ENCODE measurements at regions not wholly inside any gene's neighbourhood (a gene's known extent, or its start where the extent isn't known, plus 50 kb on each side); places are given as distances from the start of the nearest gene placed in this dataset.
"Not testable (repeated sequence)": the region's sequence is repeated elsewhere in the genome, so short reads cannot be mapped to it uniquely, and the experiment has no call there.

DNA sequence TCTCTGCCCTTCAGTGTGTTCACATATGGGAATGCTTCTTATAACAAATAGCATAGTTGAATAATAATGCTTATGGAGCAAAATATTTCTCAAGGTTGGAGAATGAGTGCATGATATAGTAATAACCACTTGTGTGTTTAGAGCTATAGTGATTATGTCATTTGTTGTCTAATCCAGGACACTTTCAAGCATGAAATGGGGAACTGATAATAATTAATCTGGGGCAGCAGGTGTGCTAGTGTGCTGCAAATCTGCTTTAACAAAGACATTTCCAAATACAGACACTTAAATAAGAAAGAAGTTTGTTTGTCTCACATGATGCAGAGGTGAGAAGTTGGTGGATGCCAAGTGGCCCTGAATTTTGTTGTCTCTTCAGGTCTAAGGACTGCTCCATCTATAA is 579.3 kb upstream of the GRM7 start:
- DNase-seq: peak; percentile 9

DNA sequence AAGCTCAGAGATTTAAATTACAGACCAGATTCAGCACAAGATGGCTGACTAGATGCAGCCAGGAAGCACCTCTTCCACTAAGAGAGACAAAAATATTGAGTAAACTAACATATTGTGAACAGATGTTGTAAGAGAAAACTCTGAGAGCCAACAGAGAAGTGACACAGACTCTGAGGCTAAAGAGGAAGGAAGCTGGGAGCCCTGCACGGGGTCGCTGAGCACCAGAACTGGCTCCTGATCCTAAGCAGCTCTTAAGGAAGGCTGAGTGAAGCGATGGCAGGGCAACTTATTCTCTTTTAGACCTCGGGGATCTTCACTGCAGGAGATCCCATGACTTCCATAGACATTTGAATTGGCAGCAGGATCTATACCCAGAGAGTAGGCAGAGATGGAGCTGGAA is 578.0 kb upstream of the GRM7 start:
- no peak for DNase-seq

DNA sequence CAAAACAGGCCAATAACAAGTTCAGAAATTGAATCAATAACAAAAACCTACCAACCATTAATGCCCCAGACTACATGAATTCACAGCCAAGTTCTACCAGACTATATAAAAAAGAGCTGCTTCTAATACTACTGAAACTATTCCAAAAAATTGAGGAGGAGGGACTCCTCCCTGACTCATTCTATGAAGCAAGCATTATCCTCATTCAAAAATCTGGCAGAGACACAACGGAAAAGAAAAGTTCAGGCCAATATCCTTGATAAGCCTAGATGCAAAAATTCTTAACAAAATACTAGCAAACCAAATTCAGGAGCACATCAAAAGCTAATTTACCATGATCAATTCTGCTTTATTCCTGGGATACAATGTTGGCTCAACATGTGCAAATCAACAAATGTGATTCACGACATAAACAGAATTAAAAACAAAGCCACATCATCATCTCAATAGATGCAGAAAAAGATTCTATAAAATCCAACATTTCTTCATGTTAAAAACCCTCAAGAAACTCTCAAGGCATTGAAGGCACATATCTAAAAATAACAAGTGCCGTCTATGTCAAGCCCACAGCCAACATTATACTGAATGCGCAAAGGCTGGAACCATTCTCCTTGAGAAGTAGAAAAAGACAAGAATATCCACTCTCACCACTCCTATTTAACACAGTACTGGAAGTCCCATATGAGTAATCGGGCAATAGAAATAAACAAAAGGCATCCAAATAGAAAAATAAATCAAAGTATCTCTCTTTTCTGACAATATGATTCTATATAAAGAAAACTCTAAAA is 573.6 kb upstream of the GRM7 start:
- no peak for DNase-seq

DNA sequence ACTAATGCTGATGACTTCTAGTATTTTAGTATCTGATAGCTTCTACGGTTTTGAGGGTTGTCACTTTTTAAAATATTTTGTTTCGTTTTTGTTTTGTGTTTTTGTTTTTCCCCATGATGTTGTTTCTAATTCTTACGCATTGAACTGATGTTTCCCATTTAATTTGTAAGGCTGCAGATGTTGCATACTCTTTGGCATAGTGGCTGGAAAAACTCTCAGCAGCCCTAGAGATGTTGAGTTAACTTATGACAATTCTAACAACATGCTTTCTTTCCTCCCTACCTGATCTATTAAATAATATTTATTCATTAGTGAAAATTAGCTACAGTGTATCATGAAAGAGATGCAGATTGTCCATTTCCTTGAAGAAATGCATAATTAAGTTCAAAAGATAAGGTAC is 559.3 kb upstream of the GRM7 start:
- no peak for DNase-seq

DNA sequence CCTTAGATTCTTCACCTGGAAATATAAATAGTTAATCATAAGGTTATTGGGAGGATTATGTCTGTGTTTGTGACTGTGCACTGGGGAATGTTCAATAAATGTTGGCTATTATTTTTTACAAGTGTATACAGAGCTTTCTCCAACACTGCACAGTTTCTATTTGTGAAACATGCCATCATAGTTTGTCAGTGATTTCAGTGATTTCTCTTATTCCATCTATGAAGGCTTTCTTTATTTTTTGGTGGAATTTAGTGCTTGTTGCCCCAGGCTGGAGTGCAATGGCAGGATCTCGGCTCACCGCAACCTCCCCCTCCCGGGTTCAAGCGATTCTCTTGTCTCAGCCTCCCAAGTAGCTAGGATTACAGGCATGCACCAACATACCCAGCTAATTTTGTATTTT is 545.0 kb upstream of the GRM7 start:
- no peak for DNase-seq

DNA sequence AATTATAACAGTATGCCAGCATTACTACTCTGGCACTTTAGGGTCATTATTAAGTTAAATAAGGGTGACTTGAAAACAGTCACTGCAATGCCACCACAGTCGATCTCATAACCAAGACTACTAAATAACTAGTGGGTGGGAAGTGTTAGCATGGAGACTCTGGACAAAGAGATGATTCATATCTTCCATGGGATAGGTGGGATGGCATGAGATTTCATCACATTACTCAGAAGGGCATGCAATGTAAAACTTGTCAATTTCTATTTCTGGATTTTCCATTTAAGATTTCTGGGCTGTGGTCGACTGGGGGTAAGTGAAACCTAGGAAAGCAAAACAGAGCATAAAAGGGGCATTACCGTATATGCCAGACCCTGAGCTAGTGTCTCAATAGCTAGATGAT is 538.9 kb upstream of the GRM7 start:
- no peak for DNase-seq

DNA sequence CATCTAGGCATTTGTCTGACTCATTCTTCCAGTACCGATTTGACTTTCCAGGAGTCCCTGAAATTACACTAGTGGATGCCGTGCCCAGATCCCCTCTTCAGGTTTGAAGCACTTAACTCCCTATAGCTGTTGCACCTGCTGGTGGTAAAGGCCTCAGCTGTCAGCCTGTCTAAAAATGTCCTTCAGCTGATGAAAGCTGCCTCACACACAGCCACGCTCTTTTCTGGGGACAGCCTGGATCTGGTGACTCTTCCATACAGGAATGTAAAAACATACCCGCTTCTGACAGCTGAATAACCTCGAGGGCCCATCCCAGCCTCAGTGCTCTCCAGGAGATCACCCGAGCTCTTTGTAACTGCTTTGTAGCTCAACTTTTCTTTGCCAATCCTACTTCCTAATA is 534.1 kb upstream of the GRM7 start:
- DNase-seq: no peak

DNA sequence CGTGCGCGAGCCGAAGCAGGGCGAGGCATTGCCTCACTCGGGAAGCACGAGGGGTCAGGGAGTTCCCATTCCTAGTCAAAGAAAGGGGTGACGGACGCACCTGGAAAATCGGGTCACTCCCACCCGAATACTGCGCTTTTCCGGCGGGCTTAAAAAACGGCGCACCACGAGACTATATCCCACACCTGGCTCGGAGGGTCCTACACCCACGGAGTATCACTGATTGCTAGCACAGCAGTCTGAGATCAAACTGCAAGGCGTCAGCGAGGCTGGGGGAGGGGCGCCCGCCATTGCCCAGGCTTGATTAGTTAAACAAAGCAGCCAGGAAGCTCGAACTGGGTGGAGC is 520.0 kb upstream of the GRM7 start:
- not testable (repeated sequence) for DNase-seq

DNA sequence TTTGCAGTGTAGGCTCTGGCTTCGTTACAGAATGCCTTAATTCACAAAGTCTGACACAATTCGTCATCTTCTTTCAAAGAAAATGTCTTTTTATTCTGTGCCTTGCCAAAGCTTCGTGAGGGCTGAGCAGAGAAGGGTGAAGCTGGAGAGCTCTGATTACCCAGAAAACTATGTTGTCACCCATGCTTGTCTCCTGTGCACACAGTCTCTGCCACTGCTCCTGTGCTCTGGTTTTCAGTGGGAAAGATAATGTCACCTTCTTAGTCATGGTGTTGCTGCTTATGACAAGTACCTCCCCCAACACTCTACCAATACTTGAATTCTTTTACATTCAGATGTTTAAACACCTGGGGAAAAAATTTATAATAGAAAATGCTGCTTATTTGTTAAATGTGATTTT is 509.2 kb upstream of the GRM7 start:
- no peak for DNase-seq

DNA sequence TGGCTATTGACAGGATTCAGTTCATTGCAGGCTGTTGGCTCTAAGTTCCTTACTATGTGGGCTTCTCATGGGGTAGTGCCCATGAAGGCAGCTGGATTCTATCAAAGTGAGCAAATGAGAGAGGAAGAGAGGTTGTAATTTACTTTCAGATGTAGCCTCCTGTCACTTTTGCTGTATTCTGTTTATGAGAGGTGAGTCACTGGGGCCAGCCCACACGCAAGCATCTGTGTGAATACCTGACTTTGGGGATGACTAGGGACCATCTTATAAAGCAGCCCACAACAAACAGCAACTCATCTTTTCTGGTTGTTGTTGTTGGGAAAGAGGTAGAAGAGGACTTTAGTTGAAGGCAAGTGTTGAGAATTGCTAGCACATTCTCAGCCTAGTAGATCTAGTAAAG is 506.3 kb upstream of the GRM7 start:
- DNase-seq: no peak

DNA sequence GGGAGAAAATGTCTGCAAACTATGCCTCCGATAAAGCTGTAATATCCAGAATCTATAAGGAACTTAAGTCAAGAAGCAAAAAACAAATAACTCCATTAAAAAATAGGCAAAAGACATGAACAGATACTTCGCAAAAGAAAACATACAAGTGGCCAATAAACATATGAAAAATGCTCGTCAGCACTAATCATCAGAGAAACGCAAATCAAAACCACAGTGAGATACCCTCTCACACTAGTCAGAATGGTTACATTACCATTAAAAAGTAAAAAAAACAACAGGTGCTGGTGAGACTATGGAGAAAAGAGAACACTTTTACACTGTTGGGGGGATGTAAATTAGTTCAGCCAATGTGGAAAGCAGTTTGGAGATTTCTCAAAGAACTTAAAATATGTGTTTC is 498.5 kb upstream of the GRM7 start:
- no peak for DNase-seq

DNA sequence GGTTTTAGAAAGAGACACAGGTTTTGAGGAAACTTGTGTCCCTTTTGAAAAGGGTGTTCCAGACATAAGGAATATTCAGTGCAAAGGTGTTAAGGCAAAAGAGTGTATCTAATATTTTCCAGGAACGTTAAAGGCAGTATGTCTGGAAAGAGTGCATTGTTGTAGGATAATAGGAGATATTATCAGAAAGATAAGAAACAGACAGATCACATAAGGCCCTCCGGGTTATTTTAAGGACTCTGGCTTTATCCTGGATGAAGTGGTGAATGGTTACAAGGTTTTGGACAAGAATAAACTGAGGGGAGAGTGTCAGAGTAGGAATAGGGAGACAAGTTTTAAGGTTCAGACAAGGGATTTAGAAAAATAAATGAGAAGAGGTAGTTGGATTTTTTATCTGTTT is 493.7 kb upstream of the GRM7 start:
- no peak for DNase-seq

DNA sequence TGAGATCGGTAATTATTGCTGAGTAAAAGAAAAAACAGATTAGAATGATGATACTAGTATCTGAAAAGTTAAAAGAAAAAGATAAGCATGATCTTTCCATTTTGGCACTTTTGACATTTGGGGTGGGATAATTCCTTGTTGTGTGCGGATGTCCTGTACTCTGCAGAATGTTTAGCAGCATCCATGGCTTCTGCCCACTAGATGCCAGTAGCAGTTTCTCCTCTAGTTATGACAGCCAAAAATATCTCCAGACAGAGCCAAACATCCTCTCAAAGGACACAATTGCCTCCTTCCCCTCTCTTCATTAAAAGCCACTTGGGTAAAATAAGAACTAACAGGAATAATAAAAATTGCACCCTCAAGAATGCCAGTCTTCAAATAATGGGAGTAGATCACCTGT is 468.8 kb upstream of the GRM7 start:
- DNase-seq: no peak

DNA sequence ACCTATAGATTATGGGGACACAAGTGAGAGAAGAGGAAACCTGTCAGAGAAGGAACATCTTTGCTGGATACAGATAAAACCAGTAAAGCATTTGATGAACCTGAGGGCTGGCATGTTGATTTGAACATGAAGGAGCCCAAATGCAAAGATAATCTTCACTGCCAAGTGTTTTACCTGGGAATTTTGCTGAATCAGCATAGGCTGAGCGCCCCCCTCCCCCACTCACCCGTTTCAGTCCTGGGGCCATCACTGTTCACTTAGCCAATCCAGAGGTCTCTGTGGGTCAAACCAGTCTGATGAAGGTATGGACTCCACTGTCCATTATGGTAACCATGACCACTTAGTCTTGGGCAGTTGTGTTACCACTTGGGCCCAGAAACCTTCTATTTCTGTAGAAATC is 466.0 kb upstream of the GRM7 start:
- no peak for DNase-seq

DNA sequence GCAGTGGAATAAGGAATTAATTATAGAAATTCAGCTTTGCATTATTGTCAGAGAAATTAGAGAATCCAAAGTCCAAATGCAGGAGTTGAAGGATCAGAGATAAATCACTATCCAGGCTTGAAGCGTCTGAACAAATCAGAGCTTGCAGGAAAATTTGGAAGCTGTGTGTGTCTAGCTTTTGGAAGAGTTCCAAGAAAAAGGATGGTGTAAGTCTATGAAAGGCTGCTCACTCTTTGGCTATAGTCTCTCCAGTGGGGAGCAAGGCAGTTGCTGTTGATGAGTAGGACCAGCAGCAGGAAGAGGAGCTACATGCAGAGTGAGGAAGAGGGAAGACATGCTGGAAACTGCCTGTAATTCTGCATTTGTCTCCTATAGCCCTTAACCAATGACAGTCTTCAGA is 464.3 kb upstream of the GRM7 start:
- no peak for DNase-seq

DNA sequence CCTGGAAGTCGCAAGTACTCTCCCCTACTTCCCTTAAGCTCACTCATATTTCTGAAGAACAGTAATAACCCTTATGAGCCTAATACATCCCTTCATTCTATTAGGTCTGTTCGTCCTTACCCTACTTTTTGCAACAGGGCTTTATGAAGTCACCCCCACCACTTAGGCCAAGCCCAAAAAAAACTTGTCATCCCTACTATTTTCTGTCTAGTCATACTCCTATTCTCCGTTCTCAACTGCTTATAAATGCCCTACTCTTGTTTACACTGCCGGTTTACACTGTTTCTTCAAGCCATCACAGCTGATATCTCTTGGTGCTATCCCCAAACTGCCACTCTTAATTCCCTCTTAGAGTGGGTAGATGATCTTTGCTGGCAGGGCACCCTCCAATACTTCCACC is 458.2 kb upstream of the GRM7 start:
- DNase-seq: not testable (repeated sequence)

DNA sequence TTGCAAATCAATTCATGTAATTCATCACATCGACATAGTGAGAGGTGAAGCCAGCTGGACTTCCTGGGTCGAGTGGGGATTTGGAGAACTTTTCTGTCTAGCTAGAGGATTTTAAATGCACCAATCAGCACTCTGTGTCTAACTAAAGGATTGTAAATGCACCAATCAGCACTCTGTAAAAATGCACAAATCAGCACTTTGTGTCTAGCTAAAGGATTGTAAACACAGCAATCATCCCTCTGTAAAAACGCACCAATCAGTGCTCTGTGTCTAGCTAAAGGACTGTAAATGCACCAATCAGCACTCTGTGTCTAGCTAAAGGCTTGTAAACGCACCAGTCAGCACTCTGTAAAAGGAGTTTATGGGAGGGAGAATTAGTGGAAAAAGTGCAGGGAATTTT is 454.0 kb upstream of the GRM7 start:
- not testable (repeated sequence) for DNase-seq

DNA sequence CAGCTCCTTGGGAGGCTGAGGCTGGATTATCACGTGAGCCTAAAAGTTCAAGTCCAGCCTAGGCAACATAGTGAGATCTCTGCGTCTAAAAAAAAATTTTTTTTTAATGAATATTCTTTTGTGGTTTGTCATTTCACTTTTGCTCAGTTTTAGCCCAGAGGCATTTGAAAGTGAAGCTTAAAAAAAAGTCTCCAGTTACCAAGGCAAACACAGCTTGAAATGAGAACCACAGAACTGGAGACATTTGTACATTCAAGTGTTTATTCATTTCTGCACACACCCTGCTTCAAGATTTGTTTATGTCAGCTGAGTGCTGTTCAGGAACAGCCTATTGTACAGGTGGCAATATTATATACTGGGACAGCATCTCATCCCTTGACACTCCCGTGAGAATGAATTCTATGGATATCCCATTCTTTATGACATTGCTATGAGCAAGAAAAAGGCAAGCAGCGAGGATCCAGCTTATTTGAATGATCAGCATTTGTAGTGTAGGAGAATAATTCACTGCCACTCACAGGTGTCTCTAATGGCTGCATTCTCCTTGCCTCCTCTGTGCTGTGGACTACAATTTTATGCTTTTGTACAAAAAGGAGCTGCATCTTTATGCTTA is 444.8 kb upstream of the GRM7 start:
- DNase-seq: no peak

DNA sequence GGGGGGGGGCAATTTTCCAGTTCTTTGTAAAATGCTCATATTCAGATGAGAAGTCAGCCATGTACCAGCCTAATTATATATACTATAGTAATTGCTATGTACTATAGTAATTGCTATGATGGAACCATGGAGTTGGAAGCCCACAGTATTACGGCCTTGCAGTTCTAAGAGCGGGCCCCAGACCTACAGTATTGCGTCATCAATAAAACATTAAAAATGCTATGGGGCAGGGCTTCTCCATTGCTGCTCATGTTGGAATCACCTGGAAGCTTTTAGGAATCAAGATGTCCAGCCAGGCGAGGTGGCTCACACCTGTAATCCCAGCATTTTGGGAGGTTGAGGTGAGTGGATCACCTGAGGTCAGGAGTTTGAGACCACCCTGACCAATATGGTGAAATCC is 443.7 kb upstream of the GRM7 start:
- no peak for DNase-seq

DNA sequence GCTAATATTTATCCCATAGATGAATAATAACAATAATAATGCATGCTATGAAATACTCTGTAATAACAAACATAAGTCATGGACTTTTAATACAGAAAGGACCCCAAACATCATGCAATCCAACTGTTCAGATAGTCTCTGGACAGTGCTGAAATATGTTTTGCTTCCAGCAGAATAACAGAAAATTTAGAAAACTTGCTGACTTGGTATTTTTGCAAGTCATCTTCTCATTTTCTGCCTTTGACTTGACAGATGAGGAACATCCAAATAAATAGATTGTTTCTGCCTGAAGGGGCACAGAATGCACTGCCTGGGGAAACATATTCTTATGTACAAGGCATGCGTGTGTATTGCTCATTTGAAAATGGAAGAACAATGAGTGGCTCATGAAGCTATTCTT is 442.4 kb upstream of the GRM7 start:
- no peak for DNase-seq

DNA sequence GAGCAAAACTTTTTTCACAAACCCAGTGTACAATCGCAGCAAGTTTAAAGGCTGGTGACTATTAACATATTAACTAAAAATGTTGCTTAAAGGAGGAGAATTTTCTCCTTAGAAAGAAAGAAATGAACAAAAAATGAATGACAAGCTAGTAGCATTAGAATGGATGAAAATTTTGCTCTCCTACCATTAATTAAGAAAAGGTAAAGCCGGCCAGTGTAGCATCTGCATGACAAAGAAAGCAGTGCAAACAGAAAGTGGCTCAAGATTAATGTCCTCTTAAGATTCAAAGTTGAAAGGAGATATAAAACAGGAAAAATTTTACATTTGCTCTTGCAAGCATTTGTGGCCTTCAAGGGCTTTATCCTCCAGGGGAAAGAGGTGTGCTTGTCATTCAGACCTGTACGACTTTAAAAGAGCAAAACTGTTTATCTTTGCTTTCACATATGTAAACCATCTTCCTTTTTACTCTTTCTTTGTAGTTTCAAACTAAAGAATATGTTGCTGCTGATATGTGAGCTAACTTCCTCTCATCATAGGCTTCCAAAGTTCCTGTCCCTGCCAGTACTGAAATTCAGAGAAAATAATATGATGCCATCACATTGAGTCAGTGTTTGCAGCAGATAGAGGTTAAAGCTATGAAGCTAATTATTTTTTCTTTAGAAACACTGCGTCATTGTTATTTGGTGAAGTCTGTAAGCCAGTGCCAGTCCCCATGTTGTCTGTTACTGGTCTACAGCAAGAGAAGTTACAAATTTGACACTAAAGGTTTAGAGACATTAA is 439.1 kb upstream of the GRM7 start:
- no peak for DNase-seq

DNA sequence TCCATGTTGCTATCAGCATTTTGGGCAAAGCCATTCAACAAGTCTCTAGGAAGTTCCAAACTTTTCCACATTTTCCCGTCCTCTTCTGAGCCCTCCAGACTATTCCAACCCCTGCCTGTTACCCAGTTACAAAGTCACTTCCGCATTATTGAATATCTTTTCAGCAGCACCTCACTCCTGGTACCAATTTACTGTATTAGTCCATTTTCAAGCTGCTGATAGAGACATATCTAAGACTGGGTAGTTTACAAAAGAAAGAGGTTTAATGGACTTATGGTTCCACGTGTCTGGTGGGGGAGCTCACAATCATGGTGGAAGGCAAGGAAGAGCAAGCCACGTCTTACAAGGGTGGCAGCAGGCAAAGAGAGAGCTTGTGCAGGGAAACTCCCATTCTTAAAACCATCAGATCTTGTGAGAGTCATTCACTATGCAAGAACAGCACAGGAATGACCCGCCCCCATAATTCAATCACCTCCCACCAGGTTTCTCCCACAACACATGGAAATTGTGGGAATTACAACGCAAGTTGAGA is 435.6 kb upstream of the GRM7 start:
- no peak for DNase-seq

DNA sequence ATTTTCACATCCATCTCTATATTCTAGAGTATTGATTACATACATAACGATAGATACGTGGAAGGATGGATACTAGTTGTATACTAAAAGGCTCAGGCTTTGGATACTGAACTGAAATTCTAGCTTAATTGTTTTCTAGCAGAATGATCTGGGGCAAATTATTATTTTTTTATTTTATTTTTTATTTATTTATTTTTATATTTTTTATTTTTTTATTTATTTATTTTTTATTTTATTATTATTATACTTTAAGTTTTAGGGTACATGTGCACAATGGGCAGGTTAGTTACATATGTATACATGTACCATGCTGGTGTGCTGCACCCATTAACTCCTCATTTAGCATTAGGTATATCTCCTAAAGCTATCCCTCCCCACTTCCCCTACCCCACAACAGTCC is 432.6 kb upstream of the GRM7 start:
- DNase-seq: not testable (repeated sequence)
